RWPE2 (cell line): ENCODE measurements at regions not wholly inside any gene's neighbourhood (a gene's known extent, or its start where the extent isn't known, plus 50 kb on each side); places are given as distances from the start of the nearest gene placed in this dataset.

Source experiments
- ATAC-seq: fragments of 200-7000 bp; cut with Tn5 transposase; 3 replicates; pipeline ENCODE4 v1.9.1; 2021; ENCODE audit warnings: low read depth
- DNase-seq: peaks from one replicate; pipeline ENCODE4 v3.0.0-alpha.2; 2020; ENCODE audit warnings: low spot score
- H3K27ac ChIP-seq: fragments of 450-650 bp; 2 replicates; pipeline ENCODE4 v1.5.1; 2017; ENCODE audit warnings: mild to moderate bottlenecking; ENCODE audit not compliant: poor library complexity, severe bottlenecking
- H3K27me3 ChIP-seq: fragments of 250-450 bp; sonication (Bioruptor Pico); 2 replicates; pipeline ENCODE4 v1.5.1; 2021; ENCODE audit warnings: mild to moderate bottlenecking, moderate library complexity; ENCODE audit not compliant: insufficient read depth, poor library complexity, severe bottlenecking
- H3K36me3 ChIP-seq: fragments of 250-450 bp; sonication (Bioruptor Pico); 2 replicates; pipeline ENCODE4 v1.5.1; 2020; ENCODE audit warnings: low read depth, mild to moderate bottlenecking, moderate library complexity
- H3K4me1 ChIP-seq: fragments of 250-450 bp; sonication (Bioruptor Pico); 2 replicates; pipeline ENCODE4 v1.5.1; 2021; ENCODE audit warnings: mild to moderate bottlenecking, moderate library complexity; ENCODE audit not compliant: insufficient read depth, poor library complexity, severe bottlenecking
- H3K4me3 ChIP-seq: fragments of 250-450 bp; sonication (Bioruptor Pico); 2 replicates; pipeline ENCODE4 v1.5.1; 2021; ENCODE audit warnings: mild to moderate bottlenecking, moderate library complexity; ENCODE audit not compliant: severe bottlenecking
- H3K9me3 ChIP-seq: fragments of 250-450 bp; sonication (Bioruptor Pico); 2 replicates; pipeline ENCODE4 v1.5.1; 2021; ENCODE audit warnings: mild to moderate bottlenecking, moderate library complexity; ENCODE audit not compliant: severe bottlenecking
- TF ChIP-seq, protein P1 (sequence below): fragments of 450-650 bp; IDR thresholded peaks from one replicate; pipeline ENCODE4 v1.5.1; 2017; ENCODE audit warnings: mild to moderate bottlenecking, moderate library complexity; ENCODE audit not compliant: poor library complexity, severe bottlenecking

DNA sequence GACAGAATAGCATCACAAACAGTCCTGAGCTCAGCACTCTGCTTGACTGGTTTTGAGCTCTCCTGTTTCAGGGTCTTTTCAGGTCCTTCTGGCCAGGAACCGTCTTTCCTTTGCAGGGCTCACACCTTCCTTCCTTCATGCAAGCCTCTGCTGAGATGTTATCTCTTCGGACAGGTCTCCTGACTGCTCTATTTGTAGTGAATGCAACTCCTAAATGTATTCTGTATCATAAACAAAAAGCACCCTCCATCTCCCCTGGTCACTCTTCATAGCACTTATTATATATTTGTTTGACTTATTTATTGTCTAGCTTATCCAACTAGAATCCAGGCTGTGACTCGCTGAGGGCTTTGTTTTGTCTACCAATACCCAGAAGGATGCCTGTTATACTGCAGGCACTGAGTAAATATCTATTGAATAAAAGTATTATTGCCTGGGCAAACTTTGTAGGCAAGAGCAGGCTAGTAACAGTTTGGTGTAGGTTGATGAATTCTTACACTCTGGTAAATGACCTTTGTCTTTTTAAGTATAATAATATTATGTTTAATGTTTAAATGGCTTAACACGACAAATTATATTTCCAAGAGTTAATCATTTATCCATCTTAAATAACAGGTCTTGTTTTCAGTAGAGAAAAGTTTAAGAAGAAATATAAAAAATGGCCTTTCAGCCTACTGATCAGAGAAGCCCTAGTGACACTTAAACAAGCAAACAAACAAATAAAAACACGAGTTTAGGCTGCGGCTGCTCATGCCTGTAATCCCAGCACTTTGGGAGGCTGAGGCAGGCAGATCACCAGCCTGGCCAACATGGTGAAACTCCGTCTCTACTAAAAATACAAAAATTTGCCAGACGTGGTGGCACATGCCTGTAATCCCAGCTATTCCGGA lies 199.7 kb downstream of the BCAS1 start:
- no peaks in the 10 kb centered on the region for H3K9me3 ChIP-seq
- H3K27me3 ChIP-seq: no peaks in the 10 kb centered on the region
- ATAC-seq (no peak), DNase-seq (no peak)
- peaks cover 53% of the 10 kb centered on the region for H3K4me1 ChIP-seq
- TF ChIP-seq, protein P1, sequence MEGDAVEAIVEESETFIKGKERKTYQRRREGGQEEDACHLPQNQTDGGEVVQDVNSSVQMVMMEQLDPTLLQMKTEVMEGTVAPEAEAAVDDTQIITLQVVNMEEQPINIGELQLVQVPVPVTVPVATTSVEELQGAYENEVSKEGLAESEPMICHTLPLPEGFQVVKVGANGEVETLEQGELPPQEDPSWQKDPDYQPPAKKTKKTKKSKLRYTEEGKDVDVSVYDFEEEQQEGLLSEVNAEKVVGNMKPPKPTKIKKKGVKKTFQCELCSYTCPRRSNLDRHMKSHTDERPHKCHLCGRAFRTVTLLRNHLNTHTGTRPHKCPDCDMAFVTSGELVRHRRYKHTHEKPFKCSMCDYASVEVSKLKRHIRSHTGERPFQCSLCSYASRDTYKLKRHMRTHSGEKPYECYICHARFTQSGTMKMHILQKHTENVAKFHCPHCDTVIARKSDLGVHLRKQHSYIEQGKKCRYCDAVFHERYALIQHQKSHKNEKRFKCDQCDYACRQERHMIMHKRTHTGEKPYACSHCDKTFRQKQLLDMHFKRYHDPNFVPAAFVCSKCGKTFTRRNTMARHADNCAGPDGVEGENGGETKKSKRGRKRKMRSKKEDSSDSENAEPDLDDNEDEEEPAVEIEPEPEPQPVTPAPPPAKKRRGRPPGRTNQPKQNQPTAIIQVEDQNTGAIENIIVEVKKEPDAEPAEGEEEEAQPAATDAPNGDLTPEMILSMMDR: no peak
- peak overlapping the region; percentile 70 for H3K27ac ChIP-seq
- H3K4me3 ChIP-seq: no peak overlapping the region
- no peaks in the 10 kb centered on the region for H3K36me3 ChIP-seq

- Histone ChIP-seq H3K4me1 (peaks cover 62% of the 10 kb centered on the region), H3K36me3 (no peaks in the 10 kb centered on the region), H3K9me3 (no peaks in the 10 kb centered on the region), H3K27ac (peak overlapping the region; percentile 70), H3K27me3 (no peaks in the 10 kb centered on the region), H3K4me3 (no peak overlapping the region)
- ATAC-seq: peak; percentile 89
- DNase-seq: peak; percentile 86
- TF ChIP-seq, protein P1: peak; percentile 100
Measured at GRCh38 chr20:53869466-53870258, 200.7 kb downstream of the BCAS1 start.

- TF ChIP-seq, protein P1: no peak
- Histone ChIP-seq H3K36me3 (no peaks in the 10 kb centered on the region), H3K27ac (peak overlapping the region; percentile 90), H3K9me3 (no peaks in the 10 kb centered on the region), H3K4me3 (no peak overlapping the region), H3K4me1 (peaks cover 68% of the 10 kb centered on the region), H3K27me3 (no peaks in the 10 kb centered on the region)
- ATAC-seq (peak; percentile 24; the same call in 2 of the 3 replicates), DNase-seq (no peak)
Measured at GRCh38 chr20:53867741-53868351, 202.5 kb downstream of the BCAS1 start.

DNA sequence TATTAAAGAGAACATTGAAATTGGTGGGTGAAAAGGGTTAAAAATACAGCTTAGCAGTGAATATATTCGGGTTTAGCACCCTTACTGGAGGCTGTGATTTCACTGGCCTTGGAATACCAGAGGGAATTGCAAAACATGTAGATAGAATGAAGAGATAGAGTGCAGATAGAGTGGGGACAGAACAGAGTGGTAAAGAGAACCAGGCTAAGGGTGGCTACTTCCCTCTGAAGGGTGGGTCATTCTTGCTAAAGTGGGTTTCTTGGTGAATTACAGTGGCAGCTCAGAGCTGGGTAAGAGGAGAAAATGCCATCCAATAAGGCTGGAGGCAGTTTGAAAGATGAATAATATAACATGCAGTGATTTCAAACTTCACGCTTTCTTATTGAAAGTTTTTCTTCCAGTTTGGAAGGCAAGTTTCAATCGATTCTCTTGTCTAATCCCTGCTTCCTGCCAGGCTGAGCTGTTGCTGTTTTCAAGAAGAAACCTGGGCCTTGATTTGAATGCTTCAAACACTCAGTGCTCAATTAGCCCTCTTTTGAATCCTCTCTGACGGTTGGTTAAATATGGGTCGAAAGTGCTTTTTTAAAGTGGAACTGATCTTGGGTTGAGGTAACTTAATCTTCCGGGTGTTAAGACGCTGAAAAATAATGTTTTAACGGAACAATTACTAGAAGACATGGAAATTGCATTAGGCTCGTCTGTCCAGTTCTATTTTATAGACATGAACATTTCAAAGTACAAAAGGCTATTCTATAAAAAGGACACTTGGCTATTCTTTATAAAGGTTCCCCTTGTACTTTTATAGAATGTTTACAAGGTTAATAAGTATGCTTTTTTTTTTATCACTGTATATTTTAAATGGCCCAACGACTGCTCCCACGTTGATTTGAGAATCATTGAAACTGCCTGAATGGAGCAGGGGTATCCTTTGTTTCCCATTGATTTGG lies 203.3 kb downstream of the BCAS1 start:
- no peak overlapping the region for H3K4me3 ChIP-seq
- no peak for DNase-seq
- TF ChIP-seq, protein P1: no peak
- H3K36me3 ChIP-seq: no peaks in the 10 kb centered on the region
- H3K4me1 ChIP-seq: peaks cover 61% of the 10 kb centered on the region
- ATAC-seq: peak; percentile 45
- no peaks in the 10 kb centered on the region for H3K9me3 ChIP-seq
- H3K27ac ChIP-seq: peak overlapping the region; percentile 90
- H3K27me3 ChIP-seq: no peaks in the 10 kb centered on the region
